OCI-LY7 (cell line): ENCODE measurements at regions not wholly inside any gene's neighbourhood (a gene's known extent, or its start where the extent isn't known, plus 50 kb on each side); places are given as distances from the start of the nearest gene placed in this dataset.

Experiments
- BruUV-seq: library from RNA; stranded (reverse); fragments of 400-500 nt; replicated peaks from 2 replicates; lab custom pipeline; 2021; lab: Mats Ljungman, UMichigan
- CTCF ChIA-PET: fragments of 300-600 bp; sonication (Branson Sonifier 250); formaldehyde crosslinking; loops from one replicate; lab custom pipeline; 2022; ENCODE audit warnings: antibody characterized with exemption; ENCODE audit not compliant: unreplicated experiment; lab: Charles Lee
- POLR2A ChIA-PET: fragments of 300-600 bp; sonication (Branson Sonifier 250); formaldehyde crosslinking; loops from one replicate; lab custom pipeline; 2022; ENCODE audit warnings: antibody characterized with exemption; lab: Charles Lee
- DNase-seq: peaks from one replicate; pipeline ENCODE4 v3.0.0-alpha.2; 2015; ENCODE audit warnings: low spot score
- H2AFZ ChIP-seq: fragments of 200-600 bp; sonication (generic), shearing (Covaris generic); 2 replicates; pipeline ENCODE4 v1.6.1; 2014; ENCODE audit warnings: mild to moderate bottlenecking, antibody characterized with exemption, low read length, moderate library complexity
- H3K27ac ChIP-seq: fragments of 200-600 bp; sonication (generic); 2 replicates; pipeline ENCODE4 v1.5.1; 2014; ENCODE audit warnings: mixed run types, low read depth, mild to moderate bottlenecking, moderate library complexity, low read length, inconsistent platforms; ENCODE audit not compliant: poor library complexity, severe bottlenecking
- H3K36me3 ChIP-seq: fragments of 200-600 bp; sonication (generic); 2 replicates; pipeline ENCODE4 v1.6.1; 2014; ENCODE audit warnings: mild to moderate bottlenecking, antibody characterized with exemption, low read length, moderate library complexity, mixed read lengths; ENCODE audit not compliant: insufficient read depth
- H3K4me1 ChIP-seq: fragments of 200-600 bp; sonication (generic); 2 replicates; pipeline ENCODE4 v1.5.1; 2014; ENCODE audit warnings: mild to moderate bottlenecking, low read length; ENCODE audit not compliant: insufficient read depth, poor library complexity, severe bottlenecking
- H3K4me2 ChIP-seq: fragments of 200-600 bp; sonication (generic); 2 replicates; pipeline ENCODE4 v1.6.1; 2014; ENCODE audit warnings: mild to moderate bottlenecking, low read length
- H3K4me3 ChIP-seq: fragments of 200-600 bp; sonication (generic); 2 replicates; pipeline ENCODE4 v1.5.1; 2014; ENCODE audit warnings: mild to moderate bottlenecking, low read depth, low read length; ENCODE audit not compliant: poor library complexity, severe bottlenecking
- H3K79me2 ChIP-seq: fragments of 200-600 bp; sonication (generic); 2 replicates; pipeline ENCODE4 v1.6.1; 2016; ENCODE audit warnings: low read depth, mild to moderate bottlenecking, low read length, moderate library complexity, mixed read lengths; ENCODE audit not compliant: insufficient read depth
- H3K9me2 ChIP-seq: fragments of 200-600 bp; sonication (generic); 2 replicates; pipeline ENCODE4 v1.6.1; 2016; ENCODE audit warnings: mild to moderate bottlenecking, low read length, mixed read lengths; ENCODE audit not compliant: insufficient read depth
- H3K9me3 ChIP-seq: fragments of 200-600 bp; sonication (generic); 2 replicates; pipeline ENCODE4 v1.6.1; 2014; ENCODE audit warnings: mild to moderate bottlenecking, mixed run types, low read length, mixed read lengths
- H4K20me1 ChIP-seq: fragments of 200-600 bp; sonication (generic); 2 replicates; pipeline ENCODE4 v1.6.1; 2014; ENCODE audit warnings: mild to moderate bottlenecking, antibody characterized with exemption, low read length, moderate library complexity, mixed read lengths; ENCODE audit not compliant: insufficient read depth
- CTCF ChIP-seq: fragments of 200-600 bp; sonication (generic); conservative IDR thresholded peaks from 2 replicates; pipeline ENCODE4 v1.5.1; 2014; ENCODE audit warnings: mild to moderate bottlenecking, antibody characterized with exemption, low read length, moderate library complexity, mixed read lengths
- EZH2phosphoT487 ChIP-seq: fragments of 200-600 bp; sonication (generic); IDR thresholded peaks from 2 replicates; pipeline ENCODE4 v1.6.1; 2018; ENCODE audit warnings: low read depth, borderline replicate concordance, mild to moderate bottlenecking, mixed run types, antibody characterized with exemption, low read length, moderate library complexity, mixed read lengths
- intact Hi-C: fragments of 100-400 bp; cut with micrococcal nuclease; formaldehyde crosslinking; loops from one replicate; pipeline ENCODE4 v1.10.0; 2022; ENCODE audit not compliant: unreplicated experiment

DNA sequence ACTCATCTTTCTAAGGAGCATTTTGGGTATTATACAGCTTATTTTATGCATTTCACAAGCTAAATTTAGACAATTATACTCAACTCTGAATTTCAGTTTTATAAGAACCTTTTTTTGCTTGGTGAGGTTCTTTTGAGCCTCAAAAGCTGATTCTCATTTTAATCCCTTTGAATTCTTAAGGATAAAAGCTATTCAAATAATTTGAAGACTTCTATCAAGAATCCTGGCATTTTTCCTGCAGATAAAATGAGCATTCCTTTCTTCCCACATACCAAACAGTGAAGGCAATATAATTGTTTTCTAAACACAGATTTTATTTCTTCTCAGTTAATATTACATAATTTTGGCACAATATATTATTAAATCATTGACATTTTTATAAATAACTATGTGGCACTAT is 118.4 kb upstream of the GPM6A start:
- CTCF ChIA-PET = no interaction called here
- H4K20me1 ChIP-seq = no peaks in the 10 kb centered on the region
- no peak overlapping the region for H3K4me3 ChIP-seq
- BruUV-seq = no TSS peak
- H3K36me3 ChIP-seq = no peaks in the 10 kb centered on the region
- no peak for DNase-seq
- no peaks in the 10 kb centered on the region for H3K9me3 ChIP-seq
- no peaks in the 10 kb centered on the region for H3K79me2 ChIP-seq
- intact Hi-C loops = no loop called here
- H3K27ac ChIP-seq = no peak overlapping the region
- TF ChIP-seq EZH2phosphoT487 = no peak
- TF ChIP-seq CTCF = no peak
- H3K4me1 ChIP-seq = no peaks in the 10 kb centered on the region
- H3K4me2 ChIP-seq = no peak overlapping the region
- H2AFZ ChIP-seq = no peak overlapping the region
- POLR2A ChIA-PET = interaction anchor here (0.6 to 1.3 kb wide), 10 partner anchors 8 to 834 kb away, joined by 3 to 11 read pairs (median 4); no protein-coding TSS in a partner anchor
- no peaks in the 10 kb centered on the region for H3K9me2 ChIP-seq

GRCh38 chr4:175932116-175932515 is 120.1 kb upstream of the GPM6A start:
- ChIA-PET POLR2A (no interaction called here), CTCF (no interaction called here)

More at GRCh38 chr4:175932116-175932515, 120.1 kb upstream of the GPM6A start:
- no peak overlapping the region for H3K4me3 ChIP-seq
- H3K9me2 ChIP-seq = no peaks in the 10 kb centered on the region
- H3K9me3 ChIP-seq = no peaks in the 10 kb centered on the region
- no peak overlapping the region for H3K4me2 ChIP-seq
- BruUV-seq = no TSS peak
- H2AFZ ChIP-seq = no peak overlapping the region
- H3K79me2 ChIP-seq = no peaks in the 10 kb centered on the region
- H3K27ac ChIP-seq = no peak overlapping the region
- TF ChIP-seq CTCF (no peak), EZH2phosphoT487 (no peak)
- H3K4me1 ChIP-seq = no peaks in the 10 kb centered on the region
- no peaks in the 10 kb centered on the region for H3K36me3 ChIP-seq
- no peaks in the 10 kb centered on the region for H4K20me1 ChIP-seq
- DNase-seq = no peak
- intact Hi-C loops = no loop called here
